HG03196 (cell line): ENCODE measurements at regions not wholly inside any gene's neighbourhood (a gene's known extent, or its start where the extent isn't known, plus 50 kb on each side); places are given as distances from the start of the nearest gene placed in this dataset.

Experiments used
- ATAC-seq: cut with Tn5 transposase; IDR thresholded peaks from one replicate; pipeline ENCODE4 v1.9.1; 2021; ENCODE audit not compliant: unreplicated experiment

- ATAC-seq = no peak
These were observed 587.4 kb upstream of the MDFIC2 start for GRCh38 chr3:70899816-70900215.

- ATAC-seq = no peak
These were observed 577.6 kb upstream of the MDFIC2 start for GRCh38 chr3:70890020-70890394.

- no peak for ATAC-seq
These were observed 577.0 kb upstream of the MDFIC2 start for GRCh38 chr3:70889162-70890019.

GRCh38 chr3:70885636-70886035 lies 573.2 kb upstream of the MDFIC2 start:
- ATAC-seq = no peak

- ATAC-seq = no peak
These were observed 569.7 kb upstream of the MDFIC2 start for GRCh38 chr3:70882104-70882503.

- no peak for ATAC-seq
These were observed 568.0 kb upstream of the MDFIC2 start for GRCh38 chr3:70880421-70880820.

- ATAC-seq = no peak
These were observed 563.7 kb upstream of the MDFIC2 start for GRCh38 chr3:70876154-70876553.

GRCh38 chr3:70874196-70874595 lies 561.8 kb upstream of the MDFIC2 start:
- no peak for ATAC-seq

GRCh38 chr3:70873686-70874085 lies 561.2 kb upstream of the MDFIC2 start:
- no peak for ATAC-seq

GRCh38 chr3:70871909-70872656 lies 559.6 kb upstream of the MDFIC2 start:
- ATAC-seq = no peak

- ATAC-seq = no peak
These were observed 558.1 kb upstream of the MDFIC2 start for GRCh38 chr3:70870576-70870975.

- ATAC-seq = no peak
These were observed 556.1 kb upstream of the MDFIC2 start for GRCh38 chr3:70868561-70868960.

GRCh38 chr3:70863049-70863448 lies 550.6 kb upstream of the MDFIC2 start:
- ATAC-seq = no peak

- ATAC-seq = no peak
These were observed 549.4 kb upstream of the MDFIC2 start for GRCh38 chr3:70861855-70862254.

- no peak for ATAC-seq
These were observed 548.8 kb upstream of the MDFIC2 start for GRCh38 chr3:70861234-70861633.

- no peak for ATAC-seq
These were observed 545.5 kb upstream of the MDFIC2 start for GRCh38 chr3:70857916-70858315.

- peak; percentile 56 for ATAC-seq
These were observed 544.1 kb upstream of the MDFIC2 start for GRCh38 chr3:70856414-70857162.

GRCh38 chr3:70855149-70855548 lies 542.7 kb upstream of the MDFIC2 start:
- ATAC-seq = no peak

GRCh38 chr3:70854108-70854507 lies 541.7 kb upstream of the MDFIC2 start:
- no peak for ATAC-seq

- no peak for ATAC-seq
These were observed 540.9 kb upstream of the MDFIC2 start for GRCh38 chr3:70853161-70853944.
